ENCODE measurements at regions not wholly inside any gene's neighbourhood (a gene's known extent, or its start where the extent isn't known, plus 50 kb on each side); places are given as distances from the start of the nearest gene placed in this dataset.

DNA sequence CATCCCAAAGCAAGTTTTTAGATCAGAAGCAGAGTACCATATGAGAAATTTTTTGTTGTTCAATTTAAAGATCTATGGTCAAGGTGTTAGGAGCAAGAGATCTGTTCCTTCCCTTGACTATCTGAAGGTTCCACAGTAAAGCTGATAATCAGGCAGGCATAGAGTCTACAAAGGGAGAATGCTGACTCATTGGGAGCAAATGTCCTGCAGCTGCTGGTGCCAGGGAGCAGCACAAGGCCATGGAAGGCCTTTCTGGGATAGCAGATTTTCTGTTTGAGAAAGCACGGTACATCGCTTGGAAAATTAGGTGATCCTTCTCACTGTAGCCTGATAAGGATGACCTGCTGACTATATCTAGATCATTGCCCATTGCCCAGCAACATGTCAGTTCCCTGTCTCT is 210.1 kb upstream of the C1orf87 start:
- no peak overlapping the region for H3K4me3 ChIP-seq (ENCODE audit: low read depth, low read length)
- TF ChIP-seq, protein P1, sequence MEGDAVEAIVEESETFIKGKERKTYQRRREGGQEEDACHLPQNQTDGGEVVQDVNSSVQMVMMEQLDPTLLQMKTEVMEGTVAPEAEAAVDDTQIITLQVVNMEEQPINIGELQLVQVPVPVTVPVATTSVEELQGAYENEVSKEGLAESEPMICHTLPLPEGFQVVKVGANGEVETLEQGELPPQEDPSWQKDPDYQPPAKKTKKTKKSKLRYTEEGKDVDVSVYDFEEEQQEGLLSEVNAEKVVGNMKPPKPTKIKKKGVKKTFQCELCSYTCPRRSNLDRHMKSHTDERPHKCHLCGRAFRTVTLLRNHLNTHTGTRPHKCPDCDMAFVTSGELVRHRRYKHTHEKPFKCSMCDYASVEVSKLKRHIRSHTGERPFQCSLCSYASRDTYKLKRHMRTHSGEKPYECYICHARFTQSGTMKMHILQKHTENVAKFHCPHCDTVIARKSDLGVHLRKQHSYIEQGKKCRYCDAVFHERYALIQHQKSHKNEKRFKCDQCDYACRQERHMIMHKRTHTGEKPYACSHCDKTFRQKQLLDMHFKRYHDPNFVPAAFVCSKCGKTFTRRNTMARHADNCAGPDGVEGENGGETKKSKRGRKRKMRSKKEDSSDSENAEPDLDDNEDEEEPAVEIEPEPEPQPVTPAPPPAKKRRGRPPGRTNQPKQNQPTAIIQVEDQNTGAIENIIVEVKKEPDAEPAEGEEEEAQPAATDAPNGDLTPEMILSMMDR (IDR thresholded peaks at IDR 0.05; ENCODE audit: low read depth, low read length), result no peak

- no peak overlapping the region for H3K4me3 ChIP-seq (ENCODE audit: low read depth, low read length)
- TF ChIP-seq, protein P1 (IDR thresholded peaks at IDR 0.05; ENCODE audit: low read depth, low read length), result peak; percentile 57
Measured at GRCh38 chr1:60281360-60281932, 207.9 kb upstream of the C1orf87 start.

DNA sequence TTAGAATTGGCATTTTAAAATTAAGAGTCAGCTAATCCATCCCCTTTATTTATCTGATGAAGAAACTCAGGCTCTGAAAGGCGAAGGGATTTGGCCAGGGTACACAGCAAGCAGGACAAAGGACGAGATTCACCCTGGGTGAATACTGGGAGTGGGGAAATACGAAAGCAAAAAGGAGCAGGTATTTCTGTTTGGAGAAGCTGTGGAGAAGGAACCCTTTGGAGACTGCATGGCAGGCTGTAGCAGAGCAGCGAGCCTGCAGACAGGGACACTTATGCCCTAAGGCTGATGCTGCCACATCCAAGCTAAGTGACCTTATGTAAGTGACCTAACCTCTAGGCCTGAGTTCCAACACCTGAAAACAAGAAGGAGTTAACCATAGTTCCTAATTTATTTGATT is 207.2 kb upstream of the C1orf87 start:
- H3K4me3 ChIP-seq (ENCODE audit: low read depth, low read length), result no peak overlapping the region
- TF ChIP-seq, protein P1 (IDR thresholded peaks at IDR 0.05; ENCODE audit: low read depth, low read length), result no peak

GRCh38 chr1:60280256-60280655 is 206.7 kb upstream of the C1orf87 start:
- H3K4me3 ChIP-seq (ENCODE audit: low read depth, low read length), result no peak overlapping the region
- TF ChIP-seq, protein P1 (IDR thresholded peaks at IDR 0.05; ENCODE audit: low read depth, low read length), result no peak

- TF ChIP-seq, protein P1 (IDR thresholded peaks at IDR 0.05; ENCODE audit: low read depth, low read length), result no peak
- H3K4me3 ChIP-seq (ENCODE audit: low read depth, low read length), result no peak overlapping the region
Measured at GRCh38 chr1:60279798-60280197, 206.2 kb upstream of the C1orf87 start.

GRCh38 chr1:60277269-60277668 is 203.7 kb upstream of the C1orf87 start:
- TF ChIP-seq, protein P1 (IDR thresholded peaks at IDR 0.05; ENCODE audit: low read depth, low read length), result no peak
- H3K4me3 ChIP-seq (ENCODE audit: low read depth, low read length), result no peak overlapping the region

DNA sequence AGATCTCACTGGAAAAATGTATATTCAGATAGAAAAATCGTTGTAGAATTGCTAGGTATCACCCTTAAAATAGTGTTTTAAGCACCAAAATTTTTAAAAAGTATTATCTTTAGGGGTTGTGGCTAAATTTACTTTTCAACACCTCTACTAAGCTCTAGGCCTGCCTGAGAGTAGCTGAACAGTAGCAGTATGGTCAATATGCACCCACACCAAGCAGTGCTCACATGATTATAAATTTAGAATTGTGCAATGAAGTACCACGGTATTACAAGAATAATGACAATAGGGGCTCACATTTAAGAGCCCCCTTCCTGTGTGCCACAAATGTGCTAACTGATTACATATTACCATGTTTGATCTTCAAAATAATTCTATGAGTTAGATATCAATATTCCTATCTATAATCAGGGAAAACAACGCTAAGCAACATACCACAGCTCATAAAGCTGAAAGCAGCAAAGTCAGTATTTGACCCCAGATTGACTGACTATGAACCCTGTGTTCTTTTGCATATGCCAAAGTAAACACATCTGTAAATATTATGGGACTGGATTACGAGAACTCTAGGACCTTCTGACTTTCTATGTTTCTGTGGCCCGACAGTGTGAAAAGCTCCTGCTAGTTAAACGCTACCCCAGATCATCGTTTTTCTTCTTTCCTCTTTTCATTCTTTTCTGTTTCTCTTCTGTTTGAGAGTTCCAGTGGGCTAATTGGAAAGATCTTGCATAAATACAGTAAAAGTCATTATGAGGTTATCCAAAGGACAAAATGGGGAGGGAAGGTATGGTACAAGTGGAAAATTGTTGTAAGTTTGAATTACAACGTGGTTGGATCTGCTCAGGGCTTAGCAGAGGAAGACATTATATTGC is 201.1 kb upstream of the C1orf87 start:
- no peak overlapping the region for H3K4me3 ChIP-seq (ENCODE audit: low read depth, low read length)
- TF ChIP-seq, protein P1 (IDR thresholded peaks at IDR 0.05; ENCODE audit: low read depth, low read length), result no peak
